K562 (cell line): ENCODE measurements at regions not wholly inside any gene's neighbourhood (a gene's known extent, or its start where the extent isn't known, plus 50 kb on each side); places are given as distances from the start of the nearest gene placed in this dataset.

Source experiments
- ATAC-seq: fragments of 200-7000 bp; cut with Tn5 transposase; 3 replicates; pipeline ENCODE4 v1.9.1; 2020; ENCODE audit warnings: moderate library complexity
- BruUV-seq: library from RNA; stranded (reverse); fragments of 400-500 nt; replicated peaks from 2 replicates; lab custom pipeline; 2021; lab: Mats Ljungman, UMichigan
- CTCF ChIA-PET: fragments of 300-600 bp; formaldehyde crosslinking; extraction: SDS; loops from one replicate; lab custom pipeline; 2021; ENCODE audit warnings: low intra/inter-chr PET ratio; lab: Yijun Ruan, JAX
- POLR2A ChIA-PET: fragments of 300-600, 350-650 bp; sonication (Branson Sonifier 250); formaldehyde crosslinking; extraction: SDS; loops from one replicate; lab custom pipeline; 2021; ENCODE audit warnings: antibody characterized with exemption, inconsistent platforms; lab: Yijun Ruan, JAX
- DNase-seq, 4 experiments: peaks; one replicate each; pipeline versions ENCODE4 v3.0.0 to v3.0.0-alpha.2; 2011 to 2018; ENCODE audit warnings: low spot score in 3 of 4, mixed read lengths in 3 of 4; ENCODE audit errors: extremely low read depth in 1 of 4
- FAIRE-seq: peaks from 2 replicates; lab custom pipeline; 2011; peaks lifted over from hg19 to GRCh38; lab: Jason Lieb, UNC
- H2AFZ ChIP-seq: 2 replicates; pipeline ENCODE4 v1.6.0; 2011; ENCODE audit warnings: low read depth, low read length, control low read depth, inconsistent platforms
- H3K27ac ChIP-seq: fragments of 200-600 bp; 3 replicates; pipeline ENCODE4 v1.8.0; 2011; ENCODE audit warnings: low read depth, mild to moderate bottlenecking, control low read depth, inconsistent platforms, low read length, moderate library complexity, mixed read lengths; ENCODE audit errors: extremely low read depth
- H3K27me3 ChIP-seq, 2 experiments: fragments of 300-600 bp in 1 of 2; 2 replicates in 1 of 2; 3 replicates in 1 of 2; pipeline versions ENCODE4 v1.6.0 to v1.8.0; 2011; ENCODE audit warnings: inconsistent platforms in 2 of 2, low read length in 2 of 2, mild to moderate bottlenecking in 1 of 2, mixed read lengths in 1 of 2, moderate library complexity in 1 of 2; ENCODE audit not compliant: control insufficient read depth in 2 of 2, insufficient read depth in 2 of 2
- H3K36me3 ChIP-seq: fragments of 300-600 bp; 3 replicates; pipeline ENCODE4 v1.8.0; 2011; ENCODE audit warnings: mild to moderate bottlenecking, low read length, inconsistent platforms; ENCODE audit not compliant: control insufficient read depth, insufficient read depth
- H3K4me1 ChIP-seq, 2 experiments: fragments of 200-600 bp in 1 of 2; replicated peaks in 1 of 2; 2 replicates in 1 of 2; 3 replicates in 1 of 2; pipeline versions ENCODE4 v1.5.1 to v1.8.0; 2011; ENCODE audit warnings: inconsistent platforms in 2 of 2, low read length in 2 of 2, mild to moderate bottlenecking in 1 of 2, mixed read lengths in 1 of 2, moderate library complexity in 1 of 2; ENCODE audit not compliant: control insufficient read depth in 2 of 2, insufficient read depth in 2 of 2
- H3K4me2 ChIP-seq: 2 replicates; pipeline ENCODE4 v1.6.1; 2011; ENCODE audit warnings: low read length, control low read depth, inconsistent platforms, mixed read lengths; ENCODE audit not compliant: insufficient read depth
- H3K4me3 ChIP-seq: fragments of 200-600 bp; sonication (generic), shearing (Covaris generic); 2 replicates; pipeline ENCODE4 v1.5.1; 2016; ENCODE audit warnings: control low read depth, inconsistent platforms
- H3K79me2 ChIP-seq: fragments of 200-600 bp; 3 replicates; pipeline ENCODE4 v1.8.0; 2011; ENCODE audit warnings: low read length, inconsistent platforms; ENCODE audit not compliant: control insufficient read depth, insufficient read depth
- H3K9ac ChIP-seq, 2 experiments: 2 replicates each; pipeline versions ENCODE4 v1.6.0 to v1.6.1; 2011; ENCODE audit warnings: low read depth in 2 of 2, low read length in 2 of 2, control low read depth in 1 of 2, inconsistent platforms in 1 of 2, mild to moderate bottlenecking in 1 of 2, mixed read lengths in 1 of 2; ENCODE audit not compliant: insufficient read depth in 1 of 2
- H3K9me1 ChIP-seq: one replicate; pipeline ENCODE4 v1.6.0; 2011; ENCODE audit warnings: inconsistent platforms, mild to moderate bottlenecking, low read length, moderate library complexity; ENCODE audit not compliant: control insufficient read depth, insufficient read depth
- H3K9me3 ChIP-seq: replicated peaks from 2 replicates; pipeline ENCODE4 v1.5.1; 2011; ENCODE audit warnings: low read depth, low read length, inconsistent platforms; ENCODE audit not compliant: control insufficient read depth, insufficient read depth
- H4K20me1 ChIP-seq: replicated peaks from 2 replicates; pipeline ENCODE4 v1.6.1; 2011; ENCODE audit warnings: low read length, inconsistent platforms, mixed read lengths; ENCODE audit not compliant: control insufficient read depth, insufficient read depth
- ELK1 ChIP-seq: sonication (generic); formaldehyde crosslinking; IDR thresholded peaks from 2 replicates; pipeline ENCODE4 v1.8.1; 2022; ENCODE audit warnings: missing genetic modification reagents
- FOXP1 ChIP-seq: sonication (generic); formaldehyde crosslinking; IDR thresholded peaks from 2 replicates; pipeline ENCODE4 v1.8.0; 2022; ENCODE audit warnings: mild to moderate bottlenecking, missing genetic modification reagents
- HINFP ChIP-seq: fragments of 450-650 bp; conservative IDR thresholded peaks from 2 replicates; pipeline ENCODE4 v1.6.1; 2016; ENCODE audit warnings: missing genetic modification characterization, low read depth, mild to moderate bottlenecking, control low read depth, missing compliant biosample characterization
- IFI16 ChIP-seq: fragments of 250-450 bp; sonication (Bioruptor Pico); IDR thresholded peaks from 2 replicates; pipeline ENCODE4 v2.1.2; 2022; ENCODE audit warnings: mild to moderate bottlenecking, inconsistent platforms
- MAFK ChIP-seq: IDR thresholded peaks from 2 replicates; pipeline ENCODE4 v1.6.1; 2011; ENCODE audit warnings: low read length, improper control_type of control experiment
- MGA ChIP-seq: fragments of 450-650 bp; IDR thresholded peaks from 2 replicates; pipeline ENCODE4 v1.6.1; 2016; ENCODE audit warnings: mild to moderate bottlenecking, moderate library complexity
- NR1H2 ChIP-seq: sonication (generic); formaldehyde crosslinking; IDR thresholded peaks from 2 replicates; pipeline ENCODE4 v1.4.0; 2020; ENCODE audit warnings: mild to moderate bottlenecking, missing genetic modification reagents
- PHB2 ChIP-seq: fragments of 450-650 bp; IDR thresholded peaks from 2 replicates; pipeline ENCODE4 v1.6.1; 2017; ENCODE audit warnings: low read depth
- WGBS: fragments of 100-300 bp; shearing (Covaris generic); methylation state at CpG from one replicate; pipeline ENCODE4 v1.1.6; 2016; ENCODE audit warnings: low coverage, mixed read lengths; ENCODE audit not compliant: insufficient coverage; ENCODE audit errors: missing lambda C conversion rate; 5-methylcytosine and 5-hydroxymethylcytosine counted together
- in situ Hi-C: fragments of 300-500 bp; cut with MboI; formaldehyde crosslinking; loops from 4 replicates; pipeline ENCODE4 v1.15.0; 2018; ENCODE audit warnings: inconsistent platforms, mixed read lengths
- intact Hi-C: fragments of 100-400 bp; cut with micrococcal nuclease; formaldehyde crosslinking; loops from 2 replicates; pipeline ENCODE4 v1.14.2; 2022

GRCh38 chr21:35922618-35923017 is 137.7 kb downstream of the SETD4 start (continued):
- TF ChIP-seq ELK1 (CRISPR knock-in tag) = no peak
- no peak for TF ChIP-seq NR1H2
- TF ChIP-seq FOXP1 (CRISPR knock-in tag) = no peak

- no peak overlapping the region for H3K4me2 ChIP-seq
- no peaks in the 10 kb centered on the region for H4K20me1 ChIP-seq
- H3K9me3 ChIP-seq = no peaks in the 10 kb centered on the region
- in situ Hi-C loops = no loop called here
- ATAC-seq (no peak), FAIRE-seq (no peak), DNase-seq (no peak)
- ChIA-PET CTCF (no interaction called here), POLR2A (no interaction called here)
- peaks cover 0 to 3% of the 10 kb centered on the region in 2 experiments; a peak in 1 of 5 replicates for H3K27me3 ChIP-seq
- H3K4me3 ChIP-seq = no peak overlapping the region
- H3K27ac ChIP-seq = no peak overlapping the region
- H3K9ac ChIP-seq = no peak overlapping the region
- H2AFZ ChIP-seq = no peak overlapping the region
- no TSS peak for BruUV-seq
- TF ChIP-seq MGA = no peak
- no peak for TF ChIP-seq PHB2
- no peak for TF ChIP-seq HINFP (tag)
- TF ChIP-seq MAFK = no peak
- no peak for TF ChIP-seq IFI16 (CRISPR knock-in tag)
- no peaks in the 10 kb centered on the region for H3K9me1 ChIP-seq
- no peaks in the 10 kb centered on the region for H3K79me2 ChIP-seq
- intact Hi-C loops = no loop called here
- no peaks in the 10 kb centered on the region for H3K36me3 ChIP-seq
- no peaks in the 10 kb centered on the region for H3K4me1 ChIP-seq
- 0% methylated on average over 2 of the region's 2 CpGs for WGBS
These were observed 138.9 kb downstream of the SETD4 start for GRCh38 chr21:35921471-35921870.
